Fibroblast of villous mesenchyme (primary cell): ENCODE measurements at regions not wholly inside any gene's neighbourhood (a gene's known extent, or its start where the extent isn't known, plus 50 kb on each side); places are given as distances from the start of the nearest gene placed in this dataset.

Experiments used
- DNase-seq: peaks from one replicate; pipeline ENCODE4 v3.0.0-alpha.2; 2010; ENCODE audit warnings: low read depth
- H3K4me3 ChIP-seq: 2 replicates; pipeline ENCODE4 v1.5.1; 2011; ENCODE audit warnings: low read depth, mild to moderate bottlenecking, low read length
- TF ChIP-seq, protein P1 (sequence below): IDR thresholded peaks from 2 replicates; pipeline ENCODE4 v1.5.1; 2012; ENCODE audit warnings: low read depth, mild to moderate bottlenecking, low read length; ENCODE audit not compliant: insufficient read depth

DNA sequence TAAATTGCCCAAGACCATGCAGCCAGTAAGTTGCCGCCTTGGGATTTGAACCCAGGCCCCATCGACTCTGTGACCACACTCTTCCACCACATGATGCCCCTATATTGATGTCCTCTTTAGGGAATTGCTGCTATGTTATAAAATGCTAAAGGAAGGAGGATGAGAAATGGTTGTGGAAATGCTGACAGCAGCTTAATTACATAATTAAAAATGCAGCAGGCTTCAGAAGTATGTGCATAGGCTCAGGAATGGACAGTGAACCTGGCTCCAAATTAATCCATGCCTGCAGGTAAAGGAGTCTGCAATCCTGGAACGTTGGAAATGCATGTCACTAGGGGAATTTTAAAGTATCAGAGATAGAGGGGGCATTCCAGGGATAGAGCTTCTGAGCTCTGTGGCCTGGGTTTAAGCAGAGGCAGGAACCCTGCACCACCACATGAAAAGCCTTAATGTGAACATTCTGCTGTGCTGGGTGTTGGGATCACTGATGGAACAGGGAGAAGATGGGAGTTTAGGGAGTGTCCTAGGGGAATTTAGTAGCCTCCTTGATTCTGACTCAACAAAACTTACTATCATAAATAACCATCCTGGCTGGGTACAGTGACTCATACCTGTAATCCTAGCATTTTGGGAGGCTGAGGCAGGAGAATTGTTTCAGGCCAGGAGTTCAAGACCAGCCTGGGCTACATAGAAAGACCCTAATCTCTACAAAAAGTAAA lies 76.1 kb upstream of the CCDC85A start:
- no peak overlapping the region for H3K4me3 ChIP-seq
- DNase-seq, result no peak
- TF ChIP-seq, protein P1, sequence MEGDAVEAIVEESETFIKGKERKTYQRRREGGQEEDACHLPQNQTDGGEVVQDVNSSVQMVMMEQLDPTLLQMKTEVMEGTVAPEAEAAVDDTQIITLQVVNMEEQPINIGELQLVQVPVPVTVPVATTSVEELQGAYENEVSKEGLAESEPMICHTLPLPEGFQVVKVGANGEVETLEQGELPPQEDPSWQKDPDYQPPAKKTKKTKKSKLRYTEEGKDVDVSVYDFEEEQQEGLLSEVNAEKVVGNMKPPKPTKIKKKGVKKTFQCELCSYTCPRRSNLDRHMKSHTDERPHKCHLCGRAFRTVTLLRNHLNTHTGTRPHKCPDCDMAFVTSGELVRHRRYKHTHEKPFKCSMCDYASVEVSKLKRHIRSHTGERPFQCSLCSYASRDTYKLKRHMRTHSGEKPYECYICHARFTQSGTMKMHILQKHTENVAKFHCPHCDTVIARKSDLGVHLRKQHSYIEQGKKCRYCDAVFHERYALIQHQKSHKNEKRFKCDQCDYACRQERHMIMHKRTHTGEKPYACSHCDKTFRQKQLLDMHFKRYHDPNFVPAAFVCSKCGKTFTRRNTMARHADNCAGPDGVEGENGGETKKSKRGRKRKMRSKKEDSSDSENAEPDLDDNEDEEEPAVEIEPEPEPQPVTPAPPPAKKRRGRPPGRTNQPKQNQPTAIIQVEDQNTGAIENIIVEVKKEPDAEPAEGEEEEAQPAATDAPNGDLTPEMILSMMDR, result no peak

DNA sequence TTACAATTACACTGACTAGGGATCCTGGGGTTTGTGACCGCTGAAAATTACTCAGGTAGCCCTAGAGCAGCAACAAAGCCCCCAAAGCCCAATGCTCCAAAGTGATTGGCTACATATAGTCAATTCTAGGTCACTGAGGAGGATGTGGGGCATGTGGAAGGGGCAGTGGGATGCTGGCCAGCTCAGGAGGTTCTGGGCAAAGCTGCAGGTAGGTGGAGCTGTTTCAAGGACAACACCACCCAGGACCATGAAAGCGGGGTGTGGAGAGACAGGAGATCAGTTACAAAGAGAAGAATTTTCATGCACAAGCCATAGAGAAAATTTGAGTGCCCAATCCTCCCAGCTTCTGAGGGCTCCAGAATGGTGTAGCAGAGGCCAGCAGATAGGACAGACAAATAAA lies 75.0 kb upstream of the CCDC85A start:
- DNase-seq, result no peak
- no peak overlapping the region for H3K4me3 ChIP-seq
- TF ChIP-seq, protein P1, result no peak

DNA sequence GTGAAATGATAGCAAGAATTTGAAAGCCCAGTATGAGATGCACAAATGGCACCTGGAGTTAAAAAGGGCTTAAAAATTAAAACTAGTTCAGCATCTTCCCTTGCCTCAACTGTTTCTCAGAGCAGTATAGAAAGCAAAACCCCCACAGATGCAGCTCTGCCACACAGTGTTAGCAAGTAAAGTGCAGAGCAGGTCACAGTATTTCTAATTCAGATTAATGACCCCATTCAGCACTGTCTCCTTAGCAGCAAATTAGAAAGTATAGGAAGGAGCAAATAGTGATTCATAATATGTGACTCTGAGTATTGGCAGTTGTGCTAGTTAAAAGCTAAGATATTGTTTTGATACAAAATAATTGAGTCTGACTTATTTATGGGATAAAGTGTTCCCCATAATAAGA lies 73.8 kb upstream of the CCDC85A start:
- no peak overlapping the region for H3K4me3 ChIP-seq
- TF ChIP-seq, protein P1, result no peak
- no peak for DNase-seq

DNA sequence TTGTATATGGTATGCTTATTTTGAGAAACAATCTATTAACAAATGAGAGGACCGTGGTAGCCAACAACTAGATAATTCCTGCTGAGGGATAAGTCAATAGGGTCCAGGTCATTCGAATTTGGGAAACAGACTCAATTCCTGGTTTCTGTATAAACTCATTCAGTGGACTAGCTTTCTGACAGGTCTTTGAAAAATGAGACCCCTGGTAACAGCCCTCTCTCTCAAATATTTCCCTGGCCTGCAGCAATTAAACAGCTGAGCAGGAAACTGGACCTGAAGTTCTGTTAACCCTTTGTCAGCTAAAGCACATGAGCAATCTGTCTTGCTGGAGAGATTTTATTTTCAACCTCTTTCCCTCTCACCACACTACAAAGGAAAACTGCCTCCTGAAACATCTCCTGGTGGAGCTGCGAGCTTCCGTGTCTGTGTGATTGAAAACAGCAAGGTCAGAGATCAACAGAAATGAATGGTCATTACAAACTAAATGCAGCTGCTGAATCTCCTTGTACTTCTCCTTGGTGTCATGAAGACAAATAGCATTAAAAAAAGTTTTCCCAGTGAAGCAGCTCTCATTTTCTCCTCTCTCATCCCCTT lies 70.3 kb upstream of the CCDC85A start:
- no peak for DNase-seq
- TF ChIP-seq, protein P1, result no peak
- H3K4me3 ChIP-seq, result no peak overlapping the region

DNA sequence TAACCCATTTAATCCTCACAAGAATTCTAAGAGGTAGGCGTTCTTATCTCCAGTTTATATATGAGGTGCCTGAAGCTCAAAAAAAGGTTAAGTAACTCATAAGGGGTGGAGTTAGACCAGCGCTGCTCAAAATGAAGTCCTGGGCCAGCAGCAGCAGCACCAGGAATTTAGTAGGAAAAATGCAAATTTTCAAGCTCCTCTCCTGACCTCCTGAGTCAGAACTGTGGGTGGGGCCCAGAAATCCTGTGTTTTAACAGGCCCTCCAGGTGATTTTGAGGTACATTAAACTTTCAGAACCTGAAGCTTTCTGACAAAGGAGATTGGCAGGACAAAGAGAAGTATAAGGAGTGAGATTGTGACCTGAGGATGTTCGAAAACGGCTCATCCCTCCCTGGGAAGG lies 66.0 kb upstream of the CCDC85A start:
- H3K4me3 ChIP-seq, result no peak overlapping the region
- TF ChIP-seq, protein P1, result no peak
- no peak for DNase-seq

DNA sequence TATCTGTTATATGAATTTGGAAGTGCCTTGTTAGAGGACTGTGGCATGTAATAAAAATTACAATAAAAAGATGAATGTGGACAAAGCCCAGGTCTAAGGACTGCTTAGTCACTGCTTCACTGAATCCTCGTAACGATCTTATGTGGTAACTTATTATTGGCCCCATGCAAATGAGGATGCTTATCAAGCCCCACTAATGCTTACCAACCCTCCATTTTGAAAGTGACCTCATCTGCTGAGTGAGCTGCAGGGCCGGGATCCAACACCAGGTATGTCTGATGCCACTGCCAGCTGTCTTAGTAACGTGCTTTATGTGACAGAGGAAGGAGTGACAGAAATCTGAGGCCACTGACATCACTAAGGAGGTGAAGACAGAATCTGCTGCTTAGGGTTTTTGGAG lies 65.3 kb upstream of the CCDC85A start:
- no peak for DNase-seq
- TF ChIP-seq, protein P1, result no peak
- no peak overlapping the region for H3K4me3 ChIP-seq
